Neural crest cell (in vitro differentiated cells): ENCODE measurements at regions not wholly inside any gene's neighbourhood (a gene's known extent, or its start where the extent isn't known, plus 50 kb on each side); places are given as distances from the start of the nearest gene placed in this dataset.
"Not testable (repeated sequence)": the region's sequence is repeated elsewhere in the genome, so short reads cannot be mapped to it uniquely, and the experiment has no call there.

Source experiments
- DNase-seq: peaks from one replicate; pipeline ENCODE4 v3.0.0; 2021; ENCODE audit warnings: low read depth, mixed read lengths, low spot score
- H3K27ac Mint-ChIP-seq: one replicate; pipeline ENCODE4 v1.8.0; 2021; ENCODE audit warnings: mild to moderate bottlenecking, mixed read lengths; ENCODE audit not compliant: unreplicated experiment
- H3K27me3 Mint-ChIP-seq: 2 replicates; pipeline ENCODE4 v1.8.0; 2021; ENCODE audit warnings: low read depth, mild to moderate bottlenecking, mixed read lengths
- H3K36me3 Mint-ChIP-seq: 2 replicates; pipeline ENCODE4 v1.8.0; 2021; ENCODE audit warnings: low read depth, mild to moderate bottlenecking, mixed read lengths
- H3K4me1 Mint-ChIP-seq: 2 replicates; pipeline ENCODE4 v1.8.0; 2021; ENCODE audit warnings: mixed read lengths
- H3K4me3 Mint-ChIP-seq: one replicate; pipeline ENCODE4 v1.8.0; 2021; ENCODE audit warnings: mild to moderate bottlenecking, mixed read lengths
- H3K9me3 Mint-ChIP-seq: 2 replicates; pipeline ENCODE4 v1.8.0; 2021; ENCODE audit warnings: mixed read lengths
- CTCF ChIP-seq: fragments of 200-600 bp; sonication (generic); conservative IDR thresholded peaks from 2 replicates; pipeline ENCODE4 v1.5.0; 2021; ENCODE audit warnings: antibody characterized with exemption, mild to moderate bottlenecking

GRCh38 chr1:189253601-189254350 lies 1223.9 kb downstream of the BRINP3 start:
- H3K27ac Mint-ChIP-seq: no peak overlapping the region
- no peaks in the 10 kb centered on the region for H3K4me1 Mint-ChIP-seq
- H3K36me3 Mint-ChIP-seq: no peaks in the 10 kb centered on the region

GRCh38 chr1:189261128-189261527 lies 1216.5 kb downstream of the BRINP3 start:
- H3K9me3 Mint-ChIP-seq, H3K27me3 Mint-ChIP-seq, H3K27ac Mint-ChIP-seq, H3K4me1 Mint-ChIP-seq, DNase-seq, H3K4me3 Mint-ChIP-seq, H3K36me3 Mint-ChIP-seq: not testable (repeated sequence)

More at GRCh38 chr1:189253601-189254350, 1223.9 kb downstream of the BRINP3 start:
- no peak for TF ChIP-seq CTCF
- H3K4me3 Mint-ChIP-seq: no peak overlapping the region
- no peaks in the 10 kb centered on the region for H3K27me3 Mint-ChIP-seq
- H3K9me3 Mint-ChIP-seq: peaks cover 2% of the 10 kb centered on the region
- no peak for DNase-seq

GRCh38 chr1:189269011-189269410 lies 1208.7 kb downstream of the BRINP3 start:
- H3K27me3 Mint-ChIP-seq: no peaks in the 10 kb centered on the region
- no peak overlapping the region for H3K4me3 Mint-ChIP-seq
- no peak for DNase-seq
- peaks cover 3% of the 10 kb centered on the region for H3K36me3 Mint-ChIP-seq
- H3K9me3 Mint-ChIP-seq: peaks cover 12% of the 10 kb centered on the region
- no peak for TF ChIP-seq CTCF
- H3K27ac Mint-ChIP-seq: no peak overlapping the region
- H3K4me1 Mint-ChIP-seq: no peaks in the 10 kb centered on the region

- Mint-ChIP-seq H3K9me3 (peaks cover 3% of the 10 kb centered on the region), H3K27ac (no peak overlapping the region), H3K4me1 (no peaks in the 10 kb centered on the region), H3K4me3 (no peak overlapping the region), H3K36me3 (peaks cover under 1% of the 10 kb centered on the region), H3K27me3 (no peaks in the 10 kb centered on the region)
- no peak for TF ChIP-seq CTCF
- no peak for DNase-seq
Measured at GRCh38 chr1:189274267-189274666, 1203.4 kb downstream of the BRINP3 start.

- no peak for TF ChIP-seq CTCF
- Mint-ChIP-seq H3K4me3 (no peak overlapping the region), H3K27ac (no peak overlapping the region), H3K4me1 (no peaks in the 10 kb centered on the region), H3K27me3 (no peaks in the 10 kb centered on the region), H3K9me3 (peaks cover 2% of the 10 kb centered on the region), H3K36me3 (no peaks in the 10 kb centered on the region)
- DNase-seq: no peak
Measured at GRCh38 chr1:189275796-189276195, 1201.9 kb downstream of the BRINP3 start.

GRCh38 chr1:189289346-189289745 lies 1188.3 kb downstream of the BRINP3 start:
- no peak for TF ChIP-seq CTCF
- no peak for DNase-seq
- no peaks in the 10 kb centered on the region for H3K36me3 Mint-ChIP-seq
- H3K4me3 Mint-ChIP-seq: no peak overlapping the region
- no peaks in the 10 kb centered on the region for H3K9me3 Mint-ChIP-seq
- H3K27me3 Mint-ChIP-seq: no peaks in the 10 kb centered on the region
- H3K4me1 Mint-ChIP-seq: no peaks in the 10 kb centered on the region
- H3K27ac Mint-ChIP-seq: no peak overlapping the region
